GM12864 (cell line): ENCODE measurements at regions not wholly inside any gene's neighbourhood (a gene's known extent, or its start where the extent isn't known, plus 50 kb on each side); places are given as distances from the start of the nearest gene placed in this dataset.

Experiments
- DNase-seq: peaks from one replicate; pipeline ENCODE4 v3.0.0-alpha.2; 2011; ENCODE audit warnings: low read depth
- H3K4me3 ChIP-seq: 2 replicates; pipeline ENCODE4 v1.5.1; 2011; ENCODE audit warnings: mild to moderate bottlenecking, low read depth, low read length, control low read depth
- CTCF ChIP-seq: IDR thresholded peaks from 2 replicates; pipeline ENCODE4 v1.5.1; 2011; ENCODE audit warnings: low read depth, mild to moderate bottlenecking, moderate library complexity, low read length, control low read depth, inconsistent platforms; ENCODE audit errors: missing control alignments

GRCh38 chr7:12779947-12780346, 92.5 kb downstream of the ARL4A start:
- no peak for DNase-seq
- no peak overlapping the region for H3K4me3 ChIP-seq
- TF ChIP-seq CTCF, result no peak

GRCh38 chr7:12783421-12784095, 96.1 kb downstream of the ARL4A start:
- no peak overlapping the region for H3K4me3 ChIP-seq
- DNase-seq, result no peak
- no peak for TF ChIP-seq CTCF

- H3K4me3 ChIP-seq, result no peak overlapping the region
- TF ChIP-seq CTCF, result no peak
- no peak for DNase-seq
These were observed 98.0 kb downstream of the ARL4A start for GRCh38 chr7:12785473-12785872.

GRCh38 chr7:12786494-12786893, 99.1 kb downstream of the ARL4A start:
- DNase-seq, result no peak
- no peak for TF ChIP-seq CTCF
- no peak overlapping the region for H3K4me3 ChIP-seq

GRCh38 chr7:12788171-12788570, 100.7 kb downstream of the ARL4A start:
- H3K4me3 ChIP-seq, result no peak overlapping the region
- no peak for TF ChIP-seq CTCF

GRCh38 chr7:12788591-12788990, 101.2 kb downstream of the ARL4A start:
- no peak overlapping the region for H3K4me3 ChIP-seq
- no peak for TF ChIP-seq CTCF
- no peak for DNase-seq

More at GRCh38 chr7:12788171-12788570, 100.7 kb downstream of the ARL4A start:
- DNase-seq, result no peak

- no peak for DNase-seq
- no peak for TF ChIP-seq CTCF
- H3K4me3 ChIP-seq, result no peak overlapping the region
These were observed 107.4 kb downstream of the ARL4A start for GRCh38 chr7:12794722-12795302.
